GM19395 (cell line): ENCODE measurements at regions not wholly inside any gene's neighbourhood (a gene's known extent, or its start where the extent isn't known, plus 50 kb on each side); places are given as distances from the start of the nearest gene placed in this dataset.

ENCODE experiments used
- ATAC-seq: cut with Tn5 transposase; IDR thresholded peaks from one replicate; pipeline ENCODE4 v1.9.1; 2021; ENCODE audit warnings: mild to moderate bottlenecking, moderate library complexity; ENCODE audit not compliant: unreplicated experiment

- no peak for ATAC-seq
These were observed 356.2 kb upstream of the RARB start for GRCh38 chr3:25071846-25072245.

- no peak for ATAC-seq
These were observed 354.6 kb upstream of the RARB start for GRCh38 chr3:25073423-25073822.

- no peak for ATAC-seq
These were observed 353.9 kb upstream of the RARB start for GRCh38 chr3:25074149-25074548.

GRCh38 chr3:25080461-25080860, 347.6 kb upstream of the RARB start:
- no peak for ATAC-seq

- no peak for ATAC-seq
These were observed 344.0 kb upstream of the RARB start for GRCh38 chr3:25084016-25084415.

- ATAC-seq: no peak
These were observed 341.3 kb upstream of the RARB start for GRCh38 chr3:25086721-25087120.

- ATAC-seq: no peak
These were observed 339.8 kb upstream of the RARB start for GRCh38 chr3:25088284-25088683.

- ATAC-seq: no peak
These were observed 337.2 kb upstream of the RARB start for GRCh38 chr3:25090698-25091453.

GRCh38 chr3:25091934-25092333, 336.1 kb upstream of the RARB start:
- no peak for ATAC-seq

GRCh38 chr3:25094932-25095685, 333.0 kb upstream of the RARB start:
- ATAC-seq: no peak

GRCh38 chr3:25096536-25096935, 331.5 kb upstream of the RARB start:
- no peak for ATAC-seq

GRCh38 chr3:25097023-25097422, 331.0 kb upstream of the RARB start:
- ATAC-seq: no peak

GRCh38 chr3:25099666-25100065, 328.4 kb upstream of the RARB start:
- ATAC-seq: no peak

- no peak for ATAC-seq
These were observed 324.7 kb upstream of the RARB start for GRCh38 chr3:25103391-25103790.

- ATAC-seq: no peak
These were observed 320.0 kb upstream of the RARB start for GRCh38 chr3:25107918-25108617.

GRCh38 chr3:25110642-25111041, 317.4 kb upstream of the RARB start:
- no peak for ATAC-seq

- ATAC-seq: no peak
These were observed 314.2 kb upstream of the RARB start for GRCh38 chr3:25113891-25114290.

GRCh38 chr3:25114532-25114931, 313.5 kb upstream of the RARB start:
- ATAC-seq: no peak

- no peak for ATAC-seq
These were observed 311.0 kb upstream of the RARB start for GRCh38 chr3:25117005-25117593.

- no peak for ATAC-seq
These were observed 308.4 kb upstream of the RARB start for GRCh38 chr3:25119682-25120081.

- no peak for ATAC-seq
These were observed 307.4 kb upstream of the RARB start for GRCh38 chr3:25120665-25121064.
